A549 (cell line): ENCODE measurements at regions not wholly inside any gene's neighbourhood (a gene's known extent, or its start where the extent isn't known, plus 50 kb on each side); places are given as distances from the start of the nearest gene placed in this dataset.

Experiments
- ATAC-seq, 2 experiments: fragments of 200-7000 bp in 1 of 2; fragments of >200 bp in 1 of 2; cut with Nextera tagmentation in 1 of 2; cut with Tn5 transposase in 1 of 2; 3 replicates each; pipeline versions ENCODE4 v1.8.0 to v1.9.1; 2018 to 2020; ENCODE audit warnings: mild to moderate bottlenecking in 1 of 2, moderate library complexity in 1 of 2
- CTCF ChIA-PET: fragments of 300-600 bp; sonication (Branson Sonifier 250); formaldehyde crosslinking; extraction: SDS; loops from one replicate; lab custom pipeline; 2021; ENCODE audit warnings: antibody characterized with exemption, inconsistent platforms; lab: Yijun Ruan, JAX
- POLR2A ChIA-PET: fragments of 350-600 bp; formaldehyde crosslinking; extraction: SDS; loops from one replicate; lab custom pipeline; 2021; ENCODE audit warnings: antibody characterized with exemption, inconsistent platforms; lab: Yijun Ruan, JAX
- DNase-seq, 2 experiments: peaks; one replicate each; pipeline versions ENCODE4 v3.0.0 to v3.0.0-alpha.2; 2011 to 2016; ENCODE audit warnings: low read depth in 1 of 2, low spot score in 1 of 2
- FAIRE-seq: peaks from 2 replicates; lab custom pipeline; 2011; peaks lifted over from hg19 to GRCh38; lab: Jason Lieb, UNC
- H3K27ac ChIP-seq, 2 experiments: fragments of >200 bp; sonication (Bioruptor Twin); formaldehyde crosslinking; 3 replicates each; pipeline ENCODE4 v1.5.1; 2016 to 2017
- H3K4me1 ChIP-seq: fragments of >200 bp; sonication (Bioruptor Twin); formaldehyde crosslinking; 3 replicates; pipeline ENCODE4 v1.6.1; 2016
- H3K4me2 ChIP-seq: fragments of >200 bp; sonication (Bioruptor Twin); formaldehyde crosslinking; 3 replicates; pipeline ENCODE4 v1.6.1; 2016
- H3K4me3 ChIP-seq: fragments of >200 bp; sonication (Bioruptor Twin); formaldehyde crosslinking; 3 replicates; pipeline ENCODE4 v1.5.1; 2016
- H3K9me3 ChIP-seq: fragments of >200 bp; sonication (Bioruptor Twin); formaldehyde crosslinking; 3 replicates; pipeline ENCODE4 v1.6.1; 2016
- BHLHE40 ChIP-seq: IDR thresholded peaks from 2 replicates; pipeline ENCODE4 v1.6.1; 2012; ENCODE audit warnings: low read depth, low read length, inconsistent platforms
- CBX8 ChIP-seq: fragments of 200-600 bp; sonication (generic); IDR thresholded peaks from 2 replicates; pipeline ENCODE4 v1.6.1; 2016
- CEBPB ChIP-seq, 2 experiments: fragments of >200 bp in 1 of 2; sonication (Bioruptor Twin) in 1 of 2; formaldehyde crosslinking in 1 of 2; IDR thresholded peaks; 2 replicates each; pipeline ENCODE4 v1.6.1; 2012 to 2016
- CHD4 ChIP-seq: fragments of 200-600 bp; sonication (generic); IDR thresholded peaks from 2 replicates; pipeline ENCODE4 v1.6.1; 2016; ENCODE audit warnings: antibody characterized with exemption, mild to moderate bottlenecking, borderline replicate concordance
- EHF ChIP-seq: fragments of 250-450 bp; sonication (Bioruptor Pico); IDR thresholded peaks from 2 replicates; pipeline ENCODE4 v1.5.0; 2020; ENCODE audit warnings: mild to moderate bottlenecking
- EHMT2 ChIP-seq: fragments of 200-600 bp; sonication (generic); IDR thresholded peaks from 2 replicates; pipeline ENCODE4 v1.6.1; 2016; ENCODE audit warnings: antibody characterized with exemption, low read depth, mild to moderate bottlenecking, moderate library complexity
- FOSB ChIP-seq: fragments of 250-450 bp; sonication (Bioruptor Pico); IDR thresholded peaks from 2 replicates; pipeline ENCODE4 v1.5.0; 2020; ENCODE audit warnings: mild to moderate bottlenecking, moderate library complexity
- FOSL2 ChIP-seq, 2 experiments: fragments of 450-650 bp in 1 of 2; fragments of >200 bp in 1 of 2; sonication (Bioruptor Twin) in 1 of 2; formaldehyde crosslinking; IDR thresholded peaks; 2 replicates each; pipeline versions ENCODE4 v1.5.0 to v1.6.1; 2016 to 2020; ENCODE audit warnings: mild to moderate bottlenecking in 1 of 2, moderate library complexity in 1 of 2
- GATA3 ChIP-seq: IDR thresholded peaks from 2 replicates; pipeline ENCODE4 v1.6.1; 2012; ENCODE audit warnings: borderline replicate concordance
- HDAC2 ChIP-seq: fragments of 200-600 bp; sonication (generic); IDR thresholded peaks from 2 replicates; pipeline ENCODE4 v1.6.1; 2016
- HEYL ChIP-seq: fragments of 250-450 bp; sonication (Bioruptor Pico); IDR thresholded peaks from 2 replicates; pipeline ENCODE4 v1.8.0; 2021; ENCODE audit warnings: mild to moderate bottlenecking, moderate library complexity
- HOXB13 ChIP-seq: fragments of 250-450 bp; sonication (Bioruptor Pico); IDR thresholded peaks from 2 replicates; pipeline ENCODE4 v1.5.0; 2020; ENCODE audit warnings: low read depth, mild to moderate bottlenecking, moderate library complexity
- JUN ChIP-seq, 2 experiments: fragments of >200 bp; sonication (Bioruptor Twin); formaldehyde crosslinking; IDR thresholded peaks; 2 replicates in 1 of 2; 3 replicates in 1 of 2; pipeline ENCODE4 v1.6.1; 2016 to 2017
- KDM5A ChIP-seq: fragments of 200-600 bp; sonication (generic); IDR thresholded peaks from 2 replicates; pipeline ENCODE4 v1.6.1; 2016; ENCODE audit warnings: antibody characterized with exemption, mild to moderate bottlenecking
- MAFK ChIP-seq: fragments of 450-650 bp; IDR thresholded peaks from 2 replicates; pipeline ENCODE4 v1.6.1; 2014; ENCODE audit not compliant: partially characterized antibody
- MAZ ChIP-seq: fragments of 150-350 bp; IDR thresholded peaks from 2 replicates; pipeline ENCODE4 v1.6.1; 2014; ENCODE audit warnings: antibody characterized with exemption, low read depth, low read length, borderline replicate concordance
- PHF8 ChIP-seq: fragments of 200-600 bp; sonication (generic); IDR thresholded peaks from 2 replicates; pipeline ENCODE4 v1.6.1; 2016; ENCODE audit warnings: low read depth, mild to moderate bottlenecking, antibody characterized with exemption, moderate library complexity, borderline replicate concordance
- RFX5 ChIP-seq: fragments of 450-650 bp; IDR thresholded peaks from 2 replicates; pipeline ENCODE4 v1.7.1; 2014; ENCODE audit warnings: antibody characterized with exemption, mild to moderate bottlenecking, moderate library complexity
- RNF2 ChIP-seq: fragments of 200-600 bp; sonication (generic); IDR thresholded peaks from 2 replicates; pipeline ENCODE4 v1.6.1; 2016; ENCODE audit warnings: low read depth, mild to moderate bottlenecking, antibody characterized with exemption, moderate library complexity, borderline replicate concordance
- SMC3 ChIP-seq: fragments of >200 bp; sonication (Bioruptor Twin); formaldehyde crosslinking; IDR thresholded peaks from 3 replicates; pipeline ENCODE4 v1.6.1; 2018; ENCODE audit warnings: inconsistent platforms
- SREBF2 ChIP-seq: fragments of 450-650 bp; IDR thresholded peaks from 2 replicates; pipeline ENCODE4 v1.6.1; 2014; ENCODE audit warnings: mild to moderate bottlenecking, moderate library complexity
- TFCP2L1 ChIP-seq: fragments of 250-450 bp; sonication (Bioruptor Pico); IDR thresholded peaks from 2 replicates; pipeline ENCODE4 v1.5.0; 2021; ENCODE audit warnings: mild to moderate bottlenecking
- WGBS: methylation state at CpG from one replicate; pipeline ENCODE4 v1.1.6; 2017; ENCODE audit errors: missing lambda C conversion rate; 5-methylcytosine and 5-hydroxymethylcytosine counted together
- TF ChIP-seq, protein P1 (sequence below): fragments of >200 bp; sonication (Bioruptor Twin); formaldehyde crosslinking; IDR thresholded peaks from 3 replicates; pipeline ENCODE4 v1.6.1; 2016
- TF ChIP-seq, protein P2 (sequence below): fragments of >200 bp; sonication (Bioruptor Twin); formaldehyde crosslinking; IDR thresholded peaks from 2 replicates; pipeline ENCODE4 v1.6.1; 2016
- TF ChIP-seq, protein P3 (sequence below): fragments of 450-650 bp; IDR thresholded peaks from 2 replicates; pipeline ENCODE4 v1.6.1; 2014; ENCODE audit warnings: antibody characterized with exemption
- TF ChIP-seq, protein P4 (sequence below): IDR thresholded peaks from 2 replicates; pipeline ENCODE4 v1.6.1; 2012

DNA sequence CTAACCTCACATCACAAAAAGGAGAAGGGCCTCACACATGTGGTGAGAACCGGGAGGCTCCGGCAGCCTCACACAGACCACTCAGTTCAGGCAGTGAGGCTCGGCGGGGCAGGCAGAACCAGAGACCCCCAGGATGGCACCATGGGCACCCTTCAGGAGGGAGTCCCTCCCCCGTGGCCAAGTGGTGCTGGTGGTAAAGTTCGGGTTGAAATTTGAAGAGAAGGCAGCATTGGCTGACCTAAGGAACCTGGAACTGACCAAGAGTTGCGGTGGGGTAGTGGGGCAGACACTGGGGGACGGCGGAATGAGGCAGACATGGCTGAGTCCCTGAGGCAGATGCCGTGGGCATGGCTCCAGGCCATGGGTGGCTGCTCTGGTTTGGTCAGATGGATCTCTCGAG is 239.3 kb upstream of the MYT1L start:
- no peak for ATAC-seq
- FAIRE-seq = no peak
- H3K4me3 ChIP-seq = no peak overlapping the region
- peaks cover 23% of the 10 kb centered on the region for H3K9me3 ChIP-seq
- CTCF ChIA-PET = no interaction called here
- TF ChIP-seq JUN (IDR thresholded peaks at IDR 0.05) (no peak), CBX8 (no peak), EHMT2 (no peak), CHD4 (no peak), MAZ (no peak), FOSB (CRISPR knock-in tag) (no peak), EHF (CRISPR knock-in tag) (no peak), SREBF2 (no peak), BHLHE40 (no peak), HEYL (no peak), SMC3 (no peak), RFX5 (no peak), CEBPB (IDR thresholded peaks at IDR 0.05) (no peak), PHF8 (no peak), HOXB13 (CRISPR knock-in tag) (no peak)
- TF ChIP-seq, protein P1, sequence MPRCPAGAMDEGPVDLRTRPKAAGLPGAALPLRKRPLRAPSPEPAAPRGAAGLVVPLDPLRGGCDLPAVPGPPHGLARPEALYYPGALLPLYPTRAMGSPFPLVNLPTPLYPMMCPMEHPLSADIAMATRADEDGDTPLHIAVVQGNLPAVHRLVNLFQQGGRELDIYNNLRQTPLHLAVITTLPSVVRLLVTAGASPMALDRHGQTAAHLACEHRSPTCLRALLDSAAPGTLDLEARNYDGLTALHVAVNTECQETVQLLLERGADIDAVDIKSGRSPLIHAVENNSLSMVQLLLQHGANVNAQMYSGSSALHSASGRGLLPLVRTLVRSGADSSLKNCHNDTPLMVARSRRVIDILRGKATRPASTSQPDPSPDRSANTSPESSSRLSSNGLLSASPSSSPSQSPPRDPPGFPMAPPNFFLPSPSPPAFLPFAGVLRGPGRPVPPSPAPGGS = no peak
- no peak for DNase-seq
- POLR2A ChIA-PET = no interaction called here
- H3K27ac ChIP-seq = no peak overlapping the region
- WGBS = 24% methylated on average over 11 of the region's 11 CpGs
- H3K4me2 ChIP-seq = no peak overlapping the region
- no peaks in the 10 kb centered on the region for H3K4me1 ChIP-seq

DNA sequence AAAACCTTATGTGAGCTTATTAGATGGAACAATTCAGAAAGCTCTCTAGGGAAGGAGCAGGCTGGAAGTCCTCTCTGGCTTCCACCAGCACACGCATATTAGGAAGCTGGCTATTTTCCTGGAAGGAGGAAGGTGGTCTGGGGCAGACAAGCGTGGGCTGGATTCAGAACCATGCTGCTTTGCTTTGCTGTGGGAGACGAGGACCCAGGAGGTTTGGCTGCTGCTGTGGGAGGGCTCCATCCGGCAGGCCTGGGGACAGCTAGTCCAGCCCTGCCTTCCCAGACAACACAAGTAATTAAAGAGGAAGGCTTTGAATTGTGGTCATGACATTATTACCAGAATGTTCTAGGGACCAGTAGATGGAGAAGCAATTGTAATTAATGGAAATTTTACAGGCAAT is 238.8 kb upstream of the MYT1L start:
- H3K9me3 ChIP-seq = peaks cover 23% of the 10 kb centered on the region
- H3K4me2 ChIP-seq = no peak overlapping the region
- H3K27ac ChIP-seq = no peak overlapping the region
- CTCF ChIA-PET = no interaction called here
- no peak overlapping the region for H3K4me3 ChIP-seq
- POLR2A ChIA-PET = no interaction called here
- no peak for DNase-seq
- WGBS = 10% methylated on average over 4 of the region's 4 CpGs
- FAIRE-seq = no peak
- ATAC-seq = no peak
- TF ChIP-seq TFCP2L1 (no peak), GATA3 (no peak), CHD4 (no peak), HEYL (no peak), KDM5A (no peak), CEBPB (IDR thresholded peaks at IDR 0.05) (no peak), FOSB (CRISPR knock-in tag) (no peak), MAZ (no peak), MAFK (no peak), RNF2 (no peak), HDAC2 (no peak), EHMT2 (no peak), FOSL2 (IDR thresholded peaks at IDR 0.05) (no peak), FOSL2 (CRISPR knock-in tag; IDR thresholded peaks at IDR 0.05) (no peak)
- TF ChIP-seq, protein P1 = no peak
- TF ChIP-seq, protein P2, sequence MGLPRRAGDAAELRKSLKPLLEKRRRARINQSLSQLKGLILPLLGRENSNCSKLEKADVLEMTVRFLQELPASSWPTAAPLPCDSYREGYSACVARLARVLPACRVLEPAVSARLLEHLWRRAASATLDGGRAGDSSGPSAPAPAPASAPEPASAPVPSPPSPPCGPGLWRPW = no peak
- TF ChIP-seq, protein P3, sequence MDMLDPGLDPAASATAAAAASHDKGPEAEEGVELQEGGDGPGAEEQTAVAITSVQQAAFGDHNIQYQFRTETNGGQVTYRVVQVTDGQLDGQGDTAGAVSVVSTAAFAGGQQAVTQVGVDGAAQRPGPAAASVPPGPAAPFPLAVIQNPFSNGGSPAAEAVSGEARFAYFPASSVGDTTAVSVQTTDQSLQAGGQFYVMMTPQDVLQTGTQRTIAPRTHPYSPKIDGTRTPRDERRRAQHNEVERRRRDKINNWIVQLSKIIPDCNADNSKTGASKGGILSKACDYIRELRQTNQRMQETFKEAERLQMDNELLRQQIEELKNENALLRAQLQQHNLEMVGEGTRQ = no peak
- TF ChIP-seq, protein P4, sequence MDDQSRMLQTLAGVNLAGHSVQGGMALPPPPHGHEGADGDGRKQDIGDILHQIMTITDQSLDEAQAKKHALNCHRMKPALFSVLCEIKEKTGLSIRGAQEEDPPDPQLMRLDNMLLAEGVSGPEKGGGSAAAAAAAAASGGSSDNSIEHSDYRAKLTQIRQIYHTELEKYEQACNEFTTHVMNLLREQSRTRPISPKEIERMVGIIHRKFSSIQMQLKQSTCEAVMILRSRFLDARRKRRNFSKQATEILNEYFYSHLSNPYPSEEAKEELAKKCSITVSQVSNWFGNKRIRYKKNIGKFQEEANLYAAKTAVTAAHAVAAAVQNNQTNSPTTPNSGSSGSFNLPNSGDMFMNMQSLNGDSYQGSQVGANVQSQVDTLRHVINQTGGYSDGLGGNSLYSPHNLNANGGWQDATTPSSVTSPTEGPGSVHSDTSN = no peak
- TF ChIP-seq, all 56 proteins: peak for 0
- H3K4me1 ChIP-seq = no peaks in the 10 kb centered on the region
